RWPE1 (cell line): ENCODE measurements at regions not wholly inside any gene's neighbourhood (a gene's known extent, or its start where the extent isn't known, plus 50 kb on each side); places are given as distances from the start of the nearest gene placed in this dataset.
"Not testable (repeated sequence)": the region's sequence is repeated elsewhere in the genome, so short reads cannot be mapped to it uniquely, and the experiment has no call there.

Experiments
- CTCF ChIA-PET: fragments of 350-600 bp; sonication (Branson Sonifier 250); formaldehyde crosslinking; extraction: SDS; loops from one replicate; lab custom pipeline; 2021; lab: Yijun Ruan, JAX
- POLR2A ChIA-PET: fragments of 400-600 bp; formaldehyde crosslinking; extraction: SDS; loops from one replicate; lab custom pipeline; 2020; ENCODE audit warnings: antibody characterized with exemption; ENCODE audit not compliant: low non-redundant PET; lab: Yijun Ruan, JAX
- DNase-seq: peaks from one replicate; pipeline ENCODE4 v3.0.0; 2012; ENCODE audit warnings: low spot score
- H3K27ac ChIP-seq: fragments of 450-650 bp; 2 replicates; pipeline ENCODE4 v1.5.1; 2017
- CTCF ChIP-seq: fragments of 450-650 bp; conservative IDR thresholded peaks from 2 replicates; pipeline ENCODE4 v1.5.1; 2017; ENCODE audit warnings: low read depth, mild to moderate bottlenecking

GRCh38 chr1:172781513-172782140, 122.7 kb downstream of the FASLG start:
- POLR2A ChIA-PET = no interaction called here
- no peak for TF ChIP-seq CTCF
- no peak overlapping the region for H3K27ac ChIP-seq
- DNase-seq = no peak
- CTCF ChIA-PET = no interaction called here

- ChIA-PET CTCF (no interaction called here), POLR2A (no interaction called here)
- no peak overlapping the region for H3K27ac ChIP-seq
- no peak for TF ChIP-seq CTCF
- DNase-seq = no peak
Observed at GRCh38 chr1:172789840-172790239, 130.9 kb downstream of the FASLG start.

- CTCF ChIA-PET = no interaction called here
- no peak for TF ChIP-seq CTCF
- POLR2A ChIA-PET = no interaction called here
- H3K27ac ChIP-seq = no peak overlapping the region
- no peak for DNase-seq
Observed at GRCh38 chr1:172790245-172790644, 131.3 kb downstream of the FASLG start.

- no peak overlapping the region for H3K27ac ChIP-seq
- ChIA-PET CTCF (no interaction called here), POLR2A (no interaction called here)
- no peak for TF ChIP-seq CTCF
- no peak for DNase-seq
Observed at GRCh38 chr1:172793823-172794222, 134.9 kb downstream of the FASLG start.

GRCh38 chr1:172795741-172796140, 136.8 kb downstream of the FASLG start:
- DNase-seq = no peak
- POLR2A ChIA-PET = no interaction called here
- CTCF ChIA-PET = no interaction called here
- TF ChIP-seq CTCF = no peak
- H3K27ac ChIP-seq = no peak overlapping the region

GRCh38 chr1:172799804-172800203, 140.9 kb downstream of the FASLG start:
- CTCF ChIA-PET, H3K27ac ChIP-seq, POLR2A ChIA-PET, DNase-seq: not testable (repeated sequence)

- POLR2A ChIA-PET = no interaction called here
- no peak overlapping the region for H3K27ac ChIP-seq
- CTCF ChIA-PET = no interaction called here
- no peak for TF ChIP-seq CTCF
- no peak for DNase-seq
Observed at GRCh38 chr1:172801771-172802322, 142.9 kb downstream of the FASLG start.
